ENCODE measurements at regions not wholly inside any gene's neighbourhood (a gene's known extent, or its start where the extent isn't known, plus 50 kb on each side); places are given as distances from the start of the nearest gene placed in this dataset.

GRCh38 chr6:163729127-163729872 is 314.8 kb downstream of the QKI start (continued):
- TF ChIP-seq HSF4 (CRISPR knock-in tag; IDR thresholded peaks at IDR 0.05; ENCODE audit: borderline replicate concordance) (no peak), ARHGAP35 (IDR thresholded peaks at IDR 0.05; ENCODE audit: partially characterized antibody) (no peak), ZNF239 (CRISPR knock-in tag; IDR thresholded peaks at IDR 0.05) (no peak), ZSCAN32 (CRISPR knock-in tag; IDR thresholded peaks at IDR 0.05) (no peak), ELF4 (CRISPR knock-in tag; IDR thresholded peaks at IDR 0.05) (no peak), MAX (CRISPR knock-in tag; IDR thresholded peaks at IDR 0.05) (peak; percentile 70), TCF7 (IDR thresholded peaks at IDR 0.05; ENCODE audit: borderline replicate concordance) (no peak), CBFA2T2 (conservative IDR thresholded peaks at IDR 0.05) (peak; percentile 48), MAZ (CRISPR knock-in tag; conservative IDR thresholded peaks at IDR 0.05 in 1 of 2, IDR thresholded peaks at IDR 0.05 in 1 of 2) (peak; percentile 32 to 84; a peak in 3 of 4 replicates), ZC3H11A (IDR thresholded peaks at IDR 0.05; ENCODE audit: low read depth, low read length) (no peak), JUN (IDR thresholded peaks at IDR 0.05; ENCODE audit: borderline replicate concordance, low read depth, low read length) (no peak), JUN (CRISPR knock-in tag; IDR thresholded peaks at IDR 0.05; ENCODE audit: borderline replicate concordance) (no peak), RB1 (IDR thresholded peaks at IDR 0.05; ENCODE audit: low read depth) (no peak), NFXL1 (CRISPR knock-in tag; IDR thresholded peaks at IDR 0.05) (no peak), GABPA (tag; conservative IDR thresholded peaks at IDR 0.05; ENCODE audit: low read depth) (no peak), ZNF24 (IDR thresholded peaks at IDR 0.05) (no peak), KHSRP (IDR thresholded peaks at IDR 0.05) (no peak), ID3 (CRISPR knock-in tag; IDR thresholded peaks at IDR 0.05) (no peak), ID3 (tag; IDR thresholded peaks at IDR 0.05) (no peak), UBTF (IDR thresholded peaks at IDR 0.05; ENCODE audit: borderline replicate concordance in 1 of 2, low read depth in 2 of 2, low read length in 2 of 2) (no peak), CAMTA2 (CRISPR knock-in tag; conservative IDR thresholded peaks at IDR 0.05) (no peak), ZNF354B (CRISPR knock-in tag; IDR thresholded peaks at IDR 0.05) (no peak), MLX (CRISPR knock-in tag; conservative IDR thresholded peaks at IDR 0.05) (no peak), EZH2 (IDR thresholded peaks at IDR 0.05; ENCODE audit: borderline replicate concordance, low read depth, low read length) (no peak), NBN (IDR thresholded peaks at IDR 0.05; ENCODE audit: low read depth) (no peak), TEAD2 (tag; IDR thresholded peaks at IDR 0.05) (no peak), RBFOX2 (IDR thresholded peaks at IDR 0.05; ENCODE audit: low read depth, low read length) (no peak), MTF1 (CRISPR knock-in tag; IDR thresholded peaks at IDR 0.05; ENCODE audit: borderline replicate concordance) (no peak)

Measured in K562 (cell line).